WERI-Rb-1 (cell line): ENCODE measurements at regions not wholly inside any gene's neighbourhood (a gene's known extent, or its start where the extent isn't known, plus 50 kb on each side); places are given as distances from the start of the nearest gene placed in this dataset.

ENCODE experiments used
- DNase-seq: peaks from one replicate; pipeline ENCODE4 v3.0.0-alpha.2; 2020
- H3K27ac ChIP-seq: fragments of 250-450 bp; sonication (Bioruptor Pico); 2 replicates; pipeline ENCODE4 v1.5.1; 2020; ENCODE audit warnings: mild to moderate bottlenecking, moderate library complexity
- H3K27me3 ChIP-seq: fragments of 250-450 bp; sonication (Bioruptor Pico); 2 replicates; pipeline ENCODE4 v1.5.1; 2021; ENCODE audit warnings: mild to moderate bottlenecking, low read depth, moderate library complexity; ENCODE audit not compliant: insufficient read depth, severe bottlenecking
- H3K36me3 ChIP-seq: fragments of 250-450 bp; sonication (Bioruptor Pico); 2 replicates; pipeline ENCODE4 v1.5.1; 2020; ENCODE audit warnings: mild to moderate bottlenecking, moderate library complexity
- H3K4me3 ChIP-seq: 2 replicates; pipeline ENCODE4 v1.5.1; 2011; ENCODE audit warnings: low read depth, mild to moderate bottlenecking, control low read depth, low read length
- H3K9me3 ChIP-seq: fragments of 250-450 bp; sonication (Bioruptor Pico); 2 replicates; pipeline ENCODE4 v1.5.1; 2021; ENCODE audit warnings: mild to moderate bottlenecking, moderate library complexity; ENCODE audit not compliant: severe bottlenecking
- CTCF ChIP-seq: IDR thresholded peaks from 2 replicates; pipeline ENCODE4 v1.5.1; 2011; ENCODE audit warnings: low read depth, mild to moderate bottlenecking, control low read depth, inconsistent platforms, low read length

GRCh38 chr13:72539925-72540324, 187.5 kb downstream of the MZT1 start:
- H3K27me3 ChIP-seq, result no peaks in the 10 kb centered on the region
- H3K9me3 ChIP-seq, result no peaks in the 10 kb centered on the region
- H3K27ac ChIP-seq, result no peak overlapping the region
- DNase-seq, result no peak
- H3K4me3 ChIP-seq, result no peak overlapping the region
- no peak for TF ChIP-seq CTCF
- H3K36me3 ChIP-seq, result no peaks in the 10 kb centered on the region

GRCh38 chr13:72537782-72538181, 189.6 kb downstream of the MZT1 start:
- Histone ChIP-seq H3K4me3 (no peak overlapping the region), H3K27me3 (no peaks in the 10 kb centered on the region), H3K9me3 (no peaks in the 10 kb centered on the region), H3K36me3 (no peaks in the 10 kb centered on the region), H3K27ac (no peak overlapping the region)
- no peak for DNase-seq
- no peak for TF ChIP-seq CTCF

GRCh38 chr13:72537395-72537780, 190.0 kb downstream of the MZT1 start:
- Histone ChIP-seq H3K9me3 (no peaks in the 10 kb centered on the region), H3K27ac (no peak overlapping the region), H3K36me3 (no peaks in the 10 kb centered on the region), H3K27me3 (no peaks in the 10 kb centered on the region), H3K4me3 (no peak overlapping the region)
- no peak for DNase-seq
- no peak for TF ChIP-seq CTCF

DNA sequence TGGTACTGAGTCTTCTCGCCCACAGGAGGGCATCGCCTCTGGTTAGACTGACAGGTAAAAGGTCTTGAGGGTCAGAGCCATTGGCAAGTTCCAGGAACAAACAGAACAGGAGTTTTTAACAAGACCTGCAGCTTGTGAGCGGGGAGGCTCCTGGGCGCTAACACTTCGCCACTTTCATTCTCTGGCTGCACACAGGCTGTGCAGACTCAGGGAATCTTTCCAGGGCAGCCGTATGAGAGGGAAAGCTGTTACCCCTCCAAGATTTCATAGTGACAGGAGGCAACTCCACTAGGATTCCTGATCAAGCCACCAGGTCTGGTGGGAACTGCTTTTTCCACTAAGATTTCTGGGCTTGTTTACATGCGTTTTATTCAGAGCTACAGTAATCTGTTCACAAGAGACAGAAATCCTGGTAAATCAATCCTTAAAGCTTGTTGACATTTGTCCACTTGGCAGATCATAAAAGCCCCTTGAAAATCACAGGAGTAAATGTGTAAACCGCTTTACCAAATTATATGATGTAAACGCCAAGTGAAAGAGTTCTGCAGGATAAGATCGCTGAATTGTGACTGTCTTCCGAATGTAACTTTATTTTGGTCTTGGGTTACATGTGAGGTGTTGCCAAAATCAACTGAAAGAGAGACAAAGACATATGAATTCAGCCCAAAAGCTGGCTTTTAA, 190.6 kb downstream of the MZT1 start:
- Histone ChIP-seq H3K4me3 (no peak overlapping the region), H3K27me3 (no peaks in the 10 kb centered on the region), H3K9me3 (no peaks in the 10 kb centered on the region), H3K36me3 (no peaks in the 10 kb centered on the region), H3K27ac (no peak overlapping the region)
- no peak for DNase-seq
- TF ChIP-seq CTCF, result no peak

GRCh38 chr13:72534951-72535640, 192.3 kb downstream of the MZT1 start:
- Histone ChIP-seq H3K36me3 (no peaks in the 10 kb centered on the region), H3K4me3 (no peak overlapping the region), H3K9me3 (no peaks in the 10 kb centered on the region), H3K27me3 (no peaks in the 10 kb centered on the region), H3K27ac (no peak overlapping the region)
- TF ChIP-seq CTCF, result no peak
- no peak for DNase-seq

- no peak overlapping the region for H3K4me3 ChIP-seq
- no peak for TF ChIP-seq CTCF
Observed at GRCh38 chr13:72530471-72530870, 197.0 kb downstream of the MZT1 start.

More at GRCh38 chr13:72530471-72530870, 197.0 kb downstream of the MZT1 start:
- H3K27ac ChIP-seq, result no peak overlapping the region
- H3K9me3 ChIP-seq, result no peaks in the 10 kb centered on the region
- DNase-seq, result no peak
- H3K36me3 ChIP-seq, result no peaks in the 10 kb centered on the region
- no peaks in the 10 kb centered on the region for H3K27me3 ChIP-seq
